CD14-positive monocyte (primary cell): ENCODE measurements at regions not wholly inside any gene's neighbourhood (a gene's known extent, or its start where the extent isn't known, plus 50 kb on each side); places are given as distances from the start of the nearest gene placed in this dataset.

Experiments used
- DNase-seq, 3 donors: peaks; one replicate each; pipeline ENCODE4 v3.0.0-alpha.2; 2011 to 2022
- H2AFZ ChIP-seq: 2 replicates; pipeline ENCODE4 v1.6.0; 2012; ENCODE audit warnings: mild to moderate bottlenecking, low read depth, low read length, inconsistent platforms; ENCODE audit not compliant: insufficient read depth, poor library complexity, severe bottlenecking
- H3K27ac ChIP-seq, 2 donors: 1 replicate in 1 of 2; 2 replicates in 1 of 2; pipeline ENCODE4 v1.5.1; 2012 to 2013; ENCODE audit warnings: low read length in 2 of 2, control low read depth in 1 of 2, inconsistent platforms in 1 of 2, low read depth in 1 of 2, mild to moderate bottlenecking in 1 of 2
- H3K27me3 ChIP-seq, 2 donors: one replicate each; pipeline versions ENCODE4 v1.6.0 to v1.6.1; 2011 to 2013; ENCODE audit warnings: low read length in 2 of 2; ENCODE audit not compliant: control insufficient read depth in 2 of 2, insufficient read depth in 2 of 2
- H3K36me3 ChIP-seq, 2 donors: replicated peaks in 1 of 2; 1 replicate in 1 of 2; 2 replicates in 1 of 2; pipeline versions ENCODE4 v1.5.1 to v1.6.1; 2012 to 2013; ENCODE audit warnings: low read length in 2 of 2, control low read depth in 1 of 2, inconsistent platforms in 1 of 2, mild to moderate bottlenecking in 1 of 2; ENCODE audit not compliant: insufficient read depth in 2 of 2, control insufficient read depth in 1 of 2
- H3K4me1 ChIP-seq, 2 donors: 1 replicate in 1 of 2; 2 replicates in 1 of 2; pipeline versions ENCODE4 v1.5.1 to v1.6.1; 2012 to 2013; ENCODE audit warnings: low read length in 2 of 2, control low read depth in 1 of 2, inconsistent platforms in 1 of 2, mild to moderate bottlenecking in 1 of 2, moderate library complexity in 1 of 2; ENCODE audit not compliant: insufficient read depth in 2 of 2, control insufficient read depth in 1 of 2
- H3K4me2 ChIP-seq: replicated peaks from 2 replicates; pipeline ENCODE3; 2012; ENCODE audit warnings: low read length, moderate library complexity, mild to moderate bottlenecking; ENCODE audit not compliant: poor library complexity, severe bottlenecking; ENCODE audit errors: extremely low read depth
- H3K4me3 ChIP-seq, 3 experiments: fragments of 200-600 bp in 1 of 3; sonication (generic) in 1 of 3; replicated peaks in 1 of 3; 1 replicate in 2 of 3; 2 replicates in 1 of 3; pipeline ENCODE4 v1.5.1; 2011 to 2013; ENCODE audit warnings: low read length in 3 of 3, mild to moderate bottlenecking in 3 of 3, control low read depth in 2 of 3, low read depth in 2 of 3, inconsistent platforms in 1 of 3, moderate library complexity in 1 of 3
- H3K79me2 ChIP-seq: 2 replicates; pipeline ENCODE4 v1.6.0; 2012; ENCODE audit warnings: mild to moderate bottlenecking, control low read depth, inconsistent platforms, low read length, moderate library complexity; ENCODE audit not compliant: insufficient read depth
- H3K9ac ChIP-seq: 2 replicates; pipeline ENCODE4 v1.6.0; 2017; ENCODE audit warnings: low read length, mild to moderate bottlenecking; ENCODE audit not compliant: insufficient read depth, poor library complexity, severe bottlenecking
- H3K9me3 ChIP-seq, 2 donors: replicated peaks in 1 of 2; 1 replicate in 1 of 2; 2 replicates in 1 of 2; pipeline versions ENCODE4 v1.5.1 to v1.6.1; 2012 to 2013; ENCODE audit warnings: low read length in 2 of 2, control low read depth in 1 of 2; ENCODE audit not compliant: control insufficient read depth in 1 of 2, insufficient read depth in 1 of 2
- H4K20me1 ChIP-seq: 2 replicates; pipeline ENCODE4 v1.6.0; 2012; ENCODE audit warnings: mild to moderate bottlenecking, low read length, control low read depth, moderate library complexity; ENCODE audit not compliant: insufficient read depth
- H3K27ac Mint-ChIP-seq, 7 donors: one replicate each; pipeline ENCODE4 v1.8.0; 2020; ENCODE audit warnings: mild to moderate bottlenecking in 7 of 7, mixed read lengths in 7 of 7, moderate library complexity in 6 of 7, inconsistent platforms in 2 of 7
- H3K27me3 Mint-ChIP-seq, 3 donors: one replicate each; pipeline ENCODE4 v1.8.0; 2021 to 2022; ENCODE audit warnings: low read depth in 3 of 3, mild to moderate bottlenecking in 3 of 3, mixed read lengths in 3 of 3, moderate library complexity in 3 of 3, inconsistent platforms in 1 of 3
- H3K36me3 Mint-ChIP-seq, 2 donors: one replicate each; pipeline ENCODE4 v1.8.0; 2020; ENCODE audit warnings: mixed read lengths in 2 of 2, inconsistent platforms in 1 of 2, mild to moderate bottlenecking in 1 of 2
- H3K4me1 Mint-ChIP-seq: one replicate; pipeline ENCODE4 v1.8.0; 2020; ENCODE audit warnings: mild to moderate bottlenecking, mixed read lengths
- H3K4me3 Mint-ChIP-seq, 2 donors: one replicate each; pipeline ENCODE4 v1.8.0; 2020; ENCODE audit warnings: mild to moderate bottlenecking in 2 of 2, mixed read lengths in 2 of 2, moderate library complexity in 1 of 2
- H3K9me3 Mint-ChIP-seq, 7 donors: one replicate each; pipeline ENCODE4 v1.8.0; 2020 to 2022; ENCODE audit warnings: mixed read lengths in 7 of 7, mild to moderate bottlenecking in 6 of 7, moderate library complexity in 6 of 7, inconsistent platforms in 2 of 7
- CTCF ChIP-seq: fragments of 200-600 bp; IDR thresholded peaks from one replicate; pipeline ENCODE4 v1.8.0; 2022; ENCODE audit warnings: antibody characterized with exemption, mild to moderate bottlenecking
- WGBS: methylation state at CpG from one replicate; pipeline ENCODE4 v1.1.5; 2013; ENCODE audit warnings: missing lambda C conversion rate; ENCODE audit not compliant: insufficient coverage; 5-methylcytosine and 5-hydroxymethylcytosine counted together
- intact Hi-C, 2 donors: fragments of 100-400 bp; cut with micrococcal nuclease; formaldehyde crosslinking; loops; one replicate each; pipeline versions ENCODE4 v1.15.0 to v1.15.1; 2023

- no peak for DNase-seq
- no peak overlapping the region for H2AFZ ChIP-seq
- Mint-ChIP-seq H3K36me3 (no peaks in the 10 kb centered on the region), H3K4me3 (no peak overlapping the region), H3K27ac (no peak overlapping the region), H3K27me3 (peaks cover 0 to 4% (median 2%) of the 10 kb centered on the region in 3 donors), H3K9me3 (peaks cover 0 to 4% (median 2%) of the 10 kb centered on the region in 7 donors), H3K4me1 (no peaks in the 10 kb centered on the region)
- no peak overlapping the region for H3K9ac ChIP-seq
- no peaks in the 10 kb centered on the region for H3K4me1 ChIP-seq
- H3K27ac ChIP-seq = no peak overlapping the region
- no peak for TF ChIP-seq CTCF
- intact Hi-C loops = no loop called here
- H3K36me3 ChIP-seq = no peaks in the 10 kb centered on the region
- 84% methylated on average over 26 of the region's 26 CpGs for WGBS
- no peaks in the 10 kb centered on the region for H3K79me2 ChIP-seq
- H3K27me3 ChIP-seq = no peaks in the 10 kb centered on the region
- no peak overlapping the region for H3K4me2 ChIP-seq
- H4K20me1 ChIP-seq = no peaks in the 10 kb centered on the region
- H3K9me3 ChIP-seq = no peaks in the 10 kb centered on the region
- no peak overlapping the region for H3K4me3 ChIP-seq
Measured at GRCh38 chr6:168860987-168861386, 392.7 kb downstream of the THBS2 start.

- no peaks in the 10 kb centered on the region for H3K36me3 Mint-ChIP-seq
- H3K27ac Mint-ChIP-seq = no peak overlapping the region
- Histone ChIP-seq H3K36me3 (no peaks in the 10 kb centered on the region), H3K79me2 (no peaks in the 10 kb centered on the region), H3K9ac (no peak overlapping the region), H3K4me3 (no peak overlapping the region), H2AFZ (no peak overlapping the region), H3K27me3 (no peaks in the 10 kb centered on the region), H3K4me1 (no peaks in the 10 kb centered on the region), H4K20me1 (no peaks in the 10 kb centered on the region), H3K4me2 (no peak overlapping the region), H3K27ac (no peak overlapping the region), H3K9me3 (no peaks in the 10 kb centered on the region)
- TF ChIP-seq CTCF = no peak
- WGBS = 98% methylated on average over 10 of the region's 16 CpGs
- H3K4me3 Mint-ChIP-seq = no peak overlapping the region
- peaks cover 0 to 9% (median 2%) of the 10 kb centered on the region in 7 donors for H3K9me3 Mint-ChIP-seq
- no peak for DNase-seq
- peaks cover 0 to 4% (median 0%) of the 10 kb centered on the region in 3 donors for H3K27me3 Mint-ChIP-seq
- intact Hi-C loops = no loop called here
- H3K4me1 Mint-ChIP-seq = no peaks in the 10 kb centered on the region
Measured at GRCh38 chr6:168860341-168860740, 393.3 kb downstream of the THBS2 start.
